Hippocampal formation (tissue), 2 donors: ENCODE measurements at regions not wholly inside any gene's neighbourhood (a gene's known extent, or its start where the extent isn't known, plus 50 kb on each side); places are given as distances from the start of the nearest gene placed in this dataset.
"Not testable (repeated sequence)": the region's sequence is repeated elsewhere in the genome, so short reads cannot be mapped to it uniquely, and the experiment has no call there.

Experiments used
- DNase-seq, 2 donors: peaks; one replicate each; lab custom pipeline; 2025; lab: John Stamatoyannopoulos, UW

DNA sequence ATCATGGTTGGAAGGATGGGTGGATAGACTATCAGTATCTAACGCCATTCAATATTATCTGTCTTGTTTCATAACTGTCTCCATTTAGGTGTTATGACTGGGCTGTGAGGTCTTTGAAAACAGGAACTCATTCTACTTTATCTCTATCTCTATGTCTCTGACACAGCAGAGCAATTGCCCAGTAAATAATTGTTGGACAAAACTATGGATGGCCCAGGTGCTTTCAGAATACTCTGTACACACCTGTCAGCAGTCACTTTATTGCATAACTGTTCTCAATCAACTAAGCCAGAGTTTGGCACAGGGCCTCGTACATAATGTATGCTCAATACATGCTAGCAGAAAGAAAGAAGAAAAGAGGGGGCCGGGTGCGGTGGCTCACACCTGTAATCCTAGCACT is 210.3 kb downstream of the OPA1 start:
- DNase-seq: no peak

DNA sequence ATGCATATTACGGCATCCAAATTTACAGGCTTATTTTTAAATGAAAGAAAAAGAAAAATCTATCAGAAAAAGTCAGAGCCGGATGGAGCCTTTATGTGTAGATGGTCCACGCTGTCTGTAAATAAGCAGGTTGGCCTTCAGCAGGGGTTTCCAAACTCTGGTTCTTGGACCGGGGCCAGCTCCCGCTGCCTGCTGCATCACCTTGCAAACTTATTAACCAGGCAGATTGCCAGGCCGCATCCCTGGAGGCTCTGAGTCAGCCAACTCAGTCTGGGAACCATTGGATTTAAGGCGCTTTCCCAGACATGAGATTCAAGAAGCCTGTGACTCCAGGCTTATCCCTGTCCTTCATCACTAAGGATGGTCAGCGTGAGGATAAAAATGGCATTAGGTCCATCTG is 212.4 kb downstream of the OPA1 start:
- no peak for DNase-seq

DNA sequence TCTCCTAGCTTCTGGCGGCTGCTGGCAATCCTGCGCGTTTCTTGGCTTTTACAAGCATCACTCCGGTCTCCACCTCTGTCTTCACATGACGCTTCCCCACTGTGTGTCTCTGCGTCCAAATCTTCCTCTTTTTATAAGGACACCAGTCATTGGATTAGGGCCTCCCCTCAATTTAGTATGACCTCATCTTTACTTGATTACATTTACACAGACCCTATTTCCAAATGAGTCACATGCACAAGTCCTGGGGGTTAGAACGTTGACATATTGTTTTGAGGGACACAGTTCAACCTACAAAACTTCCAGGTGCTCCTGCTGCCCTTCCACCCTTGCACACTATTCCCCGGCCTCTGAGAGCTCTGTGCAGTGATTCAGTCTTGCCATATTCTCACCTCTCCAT is 215.3 kb downstream of the OPA1 start:
- DNase-seq: no peak

DNA sequence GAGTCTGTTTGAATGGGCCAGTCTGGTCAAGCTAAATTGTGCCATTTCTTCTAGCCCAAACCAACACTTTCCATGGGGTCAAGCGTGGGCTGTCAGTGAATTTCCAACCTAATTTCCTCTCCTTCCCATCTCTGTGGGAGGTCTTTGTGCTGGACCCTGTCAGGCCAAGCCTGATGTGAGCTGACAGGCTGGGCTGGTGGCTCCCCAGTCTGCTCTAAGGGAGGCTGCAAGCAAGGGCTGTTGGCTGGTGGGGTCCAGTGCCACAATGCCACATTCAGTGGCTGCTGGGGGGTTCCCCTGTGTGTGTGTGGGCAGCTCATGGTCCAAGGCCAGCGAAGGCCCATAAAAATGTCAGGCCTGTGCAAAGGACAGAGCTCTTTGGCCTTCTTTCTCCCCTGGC is 216.1 kb downstream of the OPA1 start:
- no peak for DNase-seq

DNA sequence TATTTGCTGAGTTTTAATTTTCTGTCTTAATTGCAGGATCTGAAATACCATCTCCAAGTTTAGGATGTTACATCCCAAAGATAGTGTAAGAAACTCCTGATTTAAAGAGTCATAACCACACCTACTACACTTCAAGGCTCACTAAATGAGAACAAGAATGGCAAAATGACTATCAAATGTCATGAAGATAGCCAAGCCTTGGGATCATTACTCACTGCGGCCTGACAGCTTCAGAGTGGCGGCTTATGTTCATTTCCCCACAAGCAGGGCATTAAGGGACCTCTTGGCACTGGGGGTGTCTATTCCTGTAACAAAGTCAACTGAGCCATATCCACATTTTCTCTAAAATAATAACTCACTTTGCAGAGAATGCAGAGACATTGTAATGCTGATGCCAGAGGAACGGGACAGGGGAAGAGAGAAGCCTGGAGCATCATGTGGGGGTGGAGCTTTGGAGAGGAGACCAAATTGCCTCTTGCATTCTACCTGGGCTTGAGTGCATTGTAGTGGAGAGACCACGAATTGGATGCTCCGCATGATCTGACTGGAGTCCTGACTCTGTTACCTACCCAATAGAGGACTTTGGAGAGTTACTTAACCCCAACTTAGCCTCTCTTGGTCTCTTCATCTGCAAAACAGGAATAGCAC is 219.2 kb downstream of the OPA1 start:
- no peak for DNase-seq

DNA sequence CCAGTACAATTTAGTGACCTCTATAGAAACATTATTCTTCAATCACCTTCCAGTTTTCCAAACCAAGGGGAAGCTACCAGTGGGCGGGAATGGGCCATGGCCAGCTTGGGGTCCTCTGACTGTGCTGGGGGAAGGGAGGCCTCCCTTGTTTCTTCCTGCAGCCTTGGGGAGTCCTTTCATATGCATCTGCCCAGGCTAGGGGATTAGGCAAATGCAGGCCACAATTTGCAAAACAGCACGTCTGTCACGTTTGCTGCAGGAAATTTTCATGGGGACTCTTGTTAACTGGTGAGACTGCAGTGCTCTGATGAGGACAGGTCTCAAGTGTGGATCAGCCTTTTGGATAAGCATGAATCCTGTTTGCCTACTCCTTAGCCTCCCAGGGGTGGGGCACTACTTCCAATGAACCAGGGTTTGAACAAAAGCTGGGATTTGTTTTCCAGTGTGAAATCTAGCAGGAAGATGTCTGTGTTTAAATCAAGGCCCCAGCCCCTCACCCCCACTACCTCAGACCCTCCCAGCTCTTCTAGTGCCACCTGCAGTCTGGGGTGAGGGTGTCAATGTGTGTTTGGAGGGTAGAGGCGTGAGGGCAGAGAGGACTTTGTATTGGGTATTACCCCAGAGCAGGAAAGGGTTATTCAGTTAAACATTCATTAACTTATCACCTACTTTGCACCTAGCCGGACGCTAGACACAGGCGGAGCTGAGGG is 219.9 kb downstream of the OPA1 start:
- no peak for DNase-seq

DNA sequence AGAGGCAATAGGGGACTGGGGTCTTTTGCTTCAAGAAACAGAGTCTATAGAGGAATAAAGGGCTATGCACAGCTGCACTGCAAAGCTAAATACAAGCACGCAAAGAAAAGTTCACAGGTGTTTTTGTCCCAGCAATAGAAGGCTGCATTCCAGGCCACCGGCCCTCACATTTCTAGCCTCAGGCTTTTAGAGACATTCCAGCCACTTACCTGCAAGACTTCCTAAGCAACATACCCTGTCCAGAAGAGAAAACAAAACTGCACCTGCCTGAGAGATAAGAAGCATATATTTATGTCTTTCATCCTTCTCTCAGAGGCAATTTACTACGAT is 220.5 kb downstream of the OPA1 start:
- no peak for DNase-seq

DNA sequence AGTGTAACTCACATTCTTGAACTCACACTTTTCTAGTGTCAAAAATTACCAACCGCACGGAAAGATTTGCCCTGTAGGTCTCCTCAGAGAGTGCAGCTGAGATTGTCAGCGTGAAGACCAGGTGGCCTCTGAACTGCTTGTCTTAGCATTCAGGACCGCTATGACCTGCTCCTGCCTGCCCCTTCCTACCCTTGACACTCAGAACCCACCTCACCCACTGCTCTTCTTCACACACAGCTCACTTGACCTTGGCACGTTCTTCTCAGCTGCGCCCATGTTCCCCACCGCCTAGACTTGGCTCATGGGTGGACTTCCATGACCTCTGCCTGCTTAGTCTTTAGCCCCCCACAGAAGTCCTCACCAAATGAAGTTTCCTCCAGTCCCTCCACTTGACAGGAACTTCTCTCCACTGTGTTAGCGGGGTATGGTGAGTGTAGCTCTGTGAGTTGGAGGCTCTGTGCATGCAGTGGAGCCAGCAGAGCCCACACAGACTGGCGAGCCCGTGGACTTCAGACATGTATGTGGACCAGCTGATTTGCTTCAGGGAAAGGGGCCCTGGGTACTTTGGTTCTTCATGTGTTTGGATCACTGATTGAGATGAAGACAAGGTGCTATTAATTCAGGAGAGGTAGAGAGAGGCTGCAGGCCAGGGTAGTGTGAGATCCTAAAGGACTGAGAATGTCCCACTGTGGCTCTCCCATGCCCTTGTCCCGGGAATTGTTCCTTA is 221.3 kb downstream of the OPA1 start:
- no peak for DNase-seq

DNA sequence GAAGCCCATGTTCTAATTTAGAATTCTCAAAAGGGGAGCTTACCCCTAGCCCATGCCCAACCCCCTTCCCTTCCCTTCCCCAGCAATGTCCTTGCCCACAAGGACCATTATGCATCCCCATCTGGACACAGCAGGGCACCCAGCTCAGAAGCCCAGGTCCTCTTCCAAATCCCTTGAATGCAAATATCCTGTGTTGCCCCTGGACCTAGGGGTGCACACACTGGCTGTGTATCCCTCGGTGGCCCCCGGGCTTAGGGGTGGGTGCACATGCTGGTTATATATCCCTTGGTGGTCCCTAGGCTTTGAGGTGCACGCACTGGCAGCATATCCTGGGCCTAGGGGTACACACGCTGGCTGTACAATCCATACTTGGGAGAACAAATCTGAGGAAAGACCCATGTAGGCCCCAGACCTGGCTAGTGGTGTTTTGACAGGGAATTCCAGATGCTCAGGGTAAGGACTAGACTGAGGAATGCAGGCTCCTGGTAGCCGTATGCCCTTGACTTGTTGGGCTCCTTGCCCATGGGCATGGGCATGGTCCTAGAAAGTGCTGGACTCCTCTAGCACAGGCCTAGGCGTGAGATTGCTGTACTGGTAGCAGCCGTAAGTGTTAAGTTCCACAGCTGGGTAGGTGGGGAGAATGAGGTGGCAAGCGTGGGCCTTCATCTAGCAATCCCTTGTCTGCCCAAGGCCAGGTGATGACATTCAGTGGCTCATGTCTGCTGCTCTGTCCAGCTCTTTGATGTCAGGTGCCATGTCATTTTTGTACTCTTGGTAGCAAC is 222.4 kb downstream of the OPA1 start:
- no peak for DNase-seq

DNA sequence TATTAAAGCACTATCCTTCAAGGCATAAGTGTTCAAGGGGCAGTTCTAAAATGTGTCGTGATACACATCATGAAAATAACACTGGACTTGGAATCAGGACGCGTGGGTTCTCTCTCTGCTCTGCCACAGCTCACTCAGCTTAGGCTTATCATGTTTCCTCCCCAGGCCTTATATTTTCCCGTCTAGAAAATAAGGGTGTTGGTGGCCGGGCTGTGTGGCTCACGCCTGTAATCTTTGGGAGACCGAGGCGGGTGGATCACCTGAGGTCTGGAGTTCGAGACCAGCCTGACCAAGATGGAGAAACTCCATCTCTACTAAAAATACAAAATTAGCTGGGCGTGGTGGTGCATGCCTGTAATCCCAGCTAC is 223.0 kb downstream of the OPA1 start:
- no peak for DNase-seq

DNA sequence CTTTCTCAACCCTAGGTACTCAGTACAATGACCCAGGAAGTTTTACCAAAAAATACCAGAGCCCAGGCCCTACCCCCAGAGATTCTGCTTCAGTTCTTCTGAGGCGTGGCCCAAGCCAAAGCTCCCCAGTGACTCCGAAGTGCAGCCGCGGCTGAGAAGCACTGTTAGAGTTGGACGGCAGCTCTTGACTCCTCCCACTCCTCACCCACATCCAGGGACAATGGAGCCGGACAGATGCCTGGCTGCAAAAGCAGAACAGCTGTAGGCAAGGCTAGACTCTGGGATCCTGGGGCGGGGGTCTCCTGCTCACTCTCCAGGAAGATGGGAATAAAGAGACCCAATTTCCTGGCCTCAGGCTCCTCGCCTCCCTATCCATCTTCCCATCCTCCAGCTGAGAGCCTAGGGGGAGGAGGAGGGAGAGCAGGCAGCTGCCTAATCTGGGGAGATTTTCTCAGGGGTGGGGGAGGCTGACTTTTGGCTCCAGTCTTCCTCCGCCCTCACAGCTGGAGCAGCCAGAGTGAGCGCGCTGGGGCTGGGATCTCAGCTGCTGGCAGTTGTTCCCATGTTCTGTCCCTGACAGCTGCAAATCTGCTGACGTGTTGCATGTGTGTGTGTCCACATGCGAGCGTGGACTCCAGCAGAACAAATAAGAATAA is 223.8 kb downstream of the OPA1 start:
- peak; percentile 15 to 17 for DNase-seq

DNA sequence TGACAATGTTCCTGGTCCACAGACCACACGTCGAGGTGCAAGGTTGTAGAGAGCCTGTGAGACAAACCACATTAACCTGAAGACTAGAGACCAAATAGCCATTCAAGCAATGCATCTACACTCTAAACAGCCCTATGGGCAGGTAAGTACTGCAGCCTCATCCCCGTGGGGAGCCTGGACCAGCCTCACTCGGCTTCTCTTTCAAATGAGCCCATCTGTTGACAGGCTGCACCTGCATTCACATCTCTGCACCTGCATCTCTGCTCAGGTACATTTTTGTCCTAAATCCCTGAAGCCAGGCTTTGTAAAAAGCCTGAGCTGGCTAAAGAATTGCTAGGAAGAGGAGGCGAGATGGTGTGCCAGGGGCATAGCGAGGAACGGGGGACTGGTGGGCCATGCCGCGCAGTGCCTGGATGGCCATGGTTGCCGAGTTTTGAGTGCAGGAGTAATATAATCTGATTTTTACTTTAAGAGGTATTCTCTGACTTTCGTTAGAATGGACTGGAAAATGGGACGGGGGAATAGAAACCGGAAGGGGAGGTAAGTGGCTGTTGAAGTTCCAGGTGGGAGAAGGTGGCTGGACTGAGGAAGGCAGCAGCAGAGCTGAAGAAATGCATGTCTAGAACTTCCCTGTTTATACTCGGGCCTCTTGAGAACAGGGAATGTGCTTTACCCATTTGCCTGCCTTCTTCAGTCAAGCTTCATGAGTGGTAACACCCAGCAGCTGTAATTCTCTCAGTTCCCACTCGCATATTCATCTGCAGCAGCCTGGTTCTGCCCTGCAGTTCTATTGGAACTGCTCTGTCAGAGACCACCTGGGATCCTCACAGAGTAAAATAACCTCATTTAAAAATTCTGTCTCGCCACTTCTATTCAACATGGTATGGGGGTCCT is 226.4 kb downstream of the OPA1 start:
- no peak for DNase-seq

DNA sequence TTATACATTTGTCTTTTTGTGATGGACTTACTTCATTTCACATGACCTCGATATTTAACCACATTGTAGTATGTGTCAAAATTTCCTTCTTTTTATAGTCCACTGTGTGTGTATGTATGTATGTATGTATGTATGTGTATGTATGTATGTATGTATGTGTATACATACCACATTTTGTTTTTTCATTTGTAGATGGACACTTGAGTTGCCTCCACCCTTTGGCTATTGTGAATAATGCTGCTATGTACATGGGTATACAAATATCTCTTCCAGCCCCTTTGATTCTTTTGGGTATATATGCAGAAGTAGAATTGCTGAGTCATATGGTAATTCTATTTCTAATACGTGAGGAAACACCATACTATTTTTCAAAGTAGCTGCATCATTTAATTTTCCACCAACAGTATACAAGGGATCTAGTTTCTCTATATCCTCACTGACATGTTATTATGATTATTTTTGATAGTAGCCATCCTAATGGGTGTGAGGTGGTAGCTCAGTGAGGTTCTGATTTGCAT is 228.2 kb downstream of the OPA1 start:
- no peak for DNase-seq

DNA sequence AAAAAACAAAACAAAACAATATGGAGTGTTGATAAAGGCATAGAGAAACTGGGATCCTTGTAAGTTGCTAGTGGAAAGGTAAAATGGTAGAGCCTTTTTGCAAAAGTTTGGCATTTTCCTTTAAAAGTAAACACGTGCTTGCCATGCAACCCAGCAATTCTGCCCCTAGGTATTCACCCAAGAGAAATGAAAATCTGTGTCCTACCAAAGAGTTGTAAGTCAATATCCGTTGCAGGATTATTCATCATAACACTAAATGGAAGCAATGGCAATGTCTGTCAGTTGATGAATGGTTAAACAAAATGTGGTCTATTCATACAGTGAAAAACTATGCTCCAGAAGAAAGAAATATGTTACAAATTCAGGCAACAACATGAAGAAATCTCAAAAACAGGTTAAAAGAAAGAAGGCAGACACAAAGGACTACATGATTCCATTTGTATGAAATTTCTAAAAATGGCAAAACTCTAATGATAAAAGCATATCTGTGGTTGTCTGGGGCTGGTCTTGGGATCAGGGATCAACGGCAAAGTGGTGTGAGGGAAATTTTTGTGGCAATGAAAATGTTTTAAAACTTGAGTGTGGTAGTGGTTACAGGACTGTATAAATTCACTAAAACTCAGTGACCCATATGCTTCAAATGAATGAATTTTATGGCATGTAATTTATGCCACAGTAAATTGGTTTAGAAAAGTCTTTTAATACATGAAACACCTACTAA is 229.6 kb downstream of the OPA1 start:
- no peak for DNase-seq

DNA sequence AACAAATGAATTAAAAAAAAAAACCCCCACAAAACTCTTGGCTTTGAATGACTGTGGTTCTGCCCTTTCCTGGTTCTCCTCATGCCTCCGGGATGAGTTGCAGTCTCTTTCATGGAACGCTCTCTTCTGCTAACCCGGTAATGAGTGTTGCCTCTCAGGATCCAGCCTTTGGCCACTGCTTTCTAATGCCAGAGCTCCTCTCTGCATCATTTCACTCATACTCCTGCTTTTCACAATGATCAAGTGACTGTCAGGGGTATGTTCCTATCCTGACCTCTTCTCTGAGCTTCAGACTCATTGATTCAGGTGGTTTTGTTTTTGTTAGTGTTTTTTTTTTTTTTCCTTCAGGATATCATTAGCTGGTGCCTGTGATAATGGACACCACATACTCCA is 230.2 kb downstream of the OPA1 start:
- DNase-seq: not testable (repeated sequence)

DNA sequence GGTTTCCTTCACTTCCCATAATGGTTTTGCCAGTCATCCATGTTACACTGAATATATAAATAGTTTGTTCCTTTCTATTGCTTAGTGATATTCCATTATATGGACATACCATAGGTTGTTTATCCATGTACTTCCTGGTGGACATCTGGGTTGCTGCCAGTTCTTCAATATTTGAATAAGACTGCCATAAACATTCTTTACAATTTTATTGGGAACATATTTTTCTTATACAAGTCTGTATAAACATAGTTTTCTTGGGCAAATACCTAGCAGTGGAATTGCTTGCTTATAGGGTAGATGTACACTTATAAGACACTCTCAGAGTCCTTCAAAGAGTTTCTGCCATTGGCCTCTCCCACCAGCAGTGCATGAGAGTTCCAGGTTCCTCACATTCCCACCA is 231.4 kb downstream of the OPA1 start:
- no peak for DNase-seq

DNA sequence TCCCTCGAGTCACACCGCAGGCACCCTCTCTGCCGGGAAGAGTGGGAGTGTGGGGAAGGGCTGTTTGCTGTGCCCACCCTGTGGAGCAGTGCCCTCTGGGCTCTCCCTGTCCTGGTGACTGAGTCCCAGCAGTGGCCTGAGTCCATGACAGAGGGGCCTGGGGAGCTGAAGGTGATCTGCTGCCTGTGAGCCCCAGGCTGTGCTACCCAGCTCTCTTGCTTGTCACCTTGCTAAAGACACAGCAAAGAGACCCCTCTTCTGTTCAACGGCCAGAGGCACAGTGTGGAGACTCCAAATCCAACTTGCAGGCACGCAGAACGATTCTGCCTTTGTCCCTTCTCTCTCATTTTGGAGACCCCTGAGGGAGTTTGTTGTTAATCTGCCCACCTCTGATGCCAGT is 232.6 kb downstream of the OPA1 start:
- no peak for DNase-seq

DNA sequence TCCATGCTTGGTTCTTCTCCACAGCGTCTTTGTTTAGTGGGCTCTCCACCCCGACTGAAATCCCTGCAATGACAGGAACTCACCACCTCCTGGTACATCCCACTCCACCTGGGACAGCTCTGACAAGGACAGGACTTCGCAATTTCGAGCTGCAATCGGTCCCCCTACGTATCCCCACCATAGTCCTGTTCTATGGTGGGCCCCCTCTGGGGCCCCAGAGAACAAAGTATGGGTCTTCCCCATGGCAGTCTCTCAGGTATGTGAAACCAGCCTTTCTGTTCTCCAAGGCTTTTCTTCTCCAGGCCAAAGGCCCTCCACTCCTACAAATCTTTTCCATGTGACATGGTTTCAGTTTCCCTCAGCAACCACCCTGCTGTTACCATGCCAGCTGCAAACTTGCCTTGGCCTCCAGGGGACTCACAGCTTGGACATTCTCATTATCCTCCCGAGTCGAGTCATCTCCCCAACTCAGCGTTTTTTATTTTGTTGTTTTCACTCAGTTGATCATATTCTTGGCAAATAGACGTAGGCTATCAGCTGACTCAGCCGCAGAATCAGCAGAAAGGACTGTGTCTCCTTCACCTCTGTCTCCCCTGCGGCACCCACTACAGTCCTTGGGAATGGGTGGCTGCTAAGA is 233.3 kb downstream of the OPA1 start:
- DNase-seq: no peak

DNA sequence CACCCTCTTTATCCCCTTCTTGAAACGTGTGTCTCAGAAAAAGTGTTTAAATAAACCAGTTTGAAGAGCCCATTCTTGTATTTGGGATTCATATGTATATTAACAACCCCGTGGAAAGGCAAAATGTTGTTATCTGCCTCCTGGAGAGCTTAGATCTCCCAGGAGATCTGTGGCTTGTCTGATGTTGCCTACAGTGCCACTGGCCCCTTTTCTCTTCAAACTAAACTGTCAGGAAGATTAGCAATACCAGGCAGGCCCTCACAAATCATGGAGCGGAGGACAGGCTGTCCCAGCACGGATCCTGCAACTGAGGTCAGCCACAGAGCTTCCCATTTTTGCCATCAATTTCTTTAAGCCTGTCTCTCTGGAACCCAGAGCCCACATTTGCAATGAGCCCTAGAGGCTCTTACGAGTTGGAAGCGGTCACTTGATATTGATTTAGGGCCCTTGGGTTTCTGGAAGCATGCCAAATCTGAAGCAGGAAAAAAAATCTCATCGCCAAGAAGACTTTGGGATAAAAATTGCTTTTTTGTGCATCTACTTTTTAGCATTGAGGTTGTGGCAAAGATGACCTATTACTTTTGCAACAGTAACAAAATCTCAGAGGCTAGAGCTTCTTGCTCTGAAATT is 234.1 kb downstream of the OPA1 start:
- DNase-seq: no peak
